HG03196 (cell line): ENCODE measurements at regions not wholly inside any gene's neighbourhood (a gene's known extent, or its start where the extent isn't known, plus 50 kb on each side); places are given as distances from the start of the nearest gene placed in this dataset.

Experiments used
- ATAC-seq: cut with Tn5 transposase; IDR thresholded peaks from one replicate; pipeline ENCODE4 v1.9.1; 2021; ENCODE audit not compliant: unreplicated experiment

GRCh38 chr11:15532432-15532831 lies 417.7 kb downstream of the INSC start:
- ATAC-seq: no peak

- no peak for ATAC-seq
Measured at GRCh38 chr11:15534266-15534665, 419.5 kb downstream of the INSC start.

GRCh38 chr11:15535414-15535813 lies 420.7 kb downstream of the INSC start:
- ATAC-seq: no peak

GRCh38 chr11:15536438-15536837 lies 421.7 kb downstream of the INSC start:
- ATAC-seq: no peak

GRCh38 chr11:15539645-15540044 lies 424.9 kb downstream of the INSC start:
- no peak for ATAC-seq

GRCh38 chr11:15541079-15541478 lies 426.4 kb downstream of the INSC start:
- no peak for ATAC-seq

GRCh38 chr11:15544353-15544752 lies 429.6 kb downstream of the INSC start:
- no peak for ATAC-seq

GRCh38 chr11:15547685-15548084 lies 433.0 kb downstream of the INSC start:
- ATAC-seq: no peak

GRCh38 chr11:15551901-15552851 lies 437.5 kb downstream of the INSC start:
- ATAC-seq: no peak

- ATAC-seq: no peak
Measured at GRCh38 chr11:15555161-15555560, 440.4 kb downstream of the INSC start.

- ATAC-seq: no peak
Measured at GRCh38 chr11:15557457-15558230, 442.9 kb downstream of the INSC start.

GRCh38 chr11:15558513-15559181 lies 443.9 kb downstream of the INSC start:
- no peak for ATAC-seq

GRCh38 chr11:15560689-15561467 lies 446.2 kb downstream of the INSC start:
- no peak for ATAC-seq

- no peak for ATAC-seq
Measured at GRCh38 chr11:15562230-15562629, 447.5 kb downstream of the INSC start.

GRCh38 chr11:15563054-15563453 lies 448.3 kb downstream of the INSC start:
- no peak for ATAC-seq

- ATAC-seq: no peak
Measured at GRCh38 chr11:15565880-15566279, 451.2 kb downstream of the INSC start.

GRCh38 chr11:15568440-15568839 lies 453.7 kb downstream of the INSC start:
- ATAC-seq: no peak

- no peak for ATAC-seq
Measured at GRCh38 chr11:15569305-15570025, 454.7 kb downstream of the INSC start.

GRCh38 chr11:15575409-15575808 lies 460.7 kb downstream of the INSC start:
- no peak for ATAC-seq

- ATAC-seq: no peak
Measured at GRCh38 chr11:15576769-15577168, 462.0 kb downstream of the INSC start.
